Transverse colon (tissue), 4 donors: ENCODE measurements at regions not wholly inside any gene's neighbourhood (a gene's known extent, or its start where the extent isn't known, plus 50 kb on each side); places are given as distances from the start of the nearest gene placed in this dataset.

Experiments used
- CTCF ChIP-seq, 5 experiments: fragments of 200-600 bp in 3 of 5; fragments of 450-650 bp in 2 of 5; sonication (generic) in 3 of 5; IDR thresholded peaks; 1 replicate in 2 of 5; 2 replicates in 3 of 5; pipeline ENCODE4 v1.5.1; 2016 to 2017; ENCODE audit warnings: antibody characterized with exemption in 5 of 5, inconsistent platforms in 3 of 5, mild to moderate bottlenecking in 2 of 5, moderate library complexity in 1 of 5
- EP300 ChIP-seq: sonication (generic); formaldehyde crosslinking; IDR thresholded peaks from one replicate; pipeline ENCODE4 v1.6.1; 2017; ENCODE audit warnings: antibody characterized with exemption, low read depth
- POLR2AphosphoS5 ChIP-seq, 3 donors: sonication (generic); formaldehyde crosslinking; IDR thresholded peaks; one replicate each; pipeline ENCODE4 v1.6.1; 2016; ENCODE audit warnings: antibody characterized with exemption in 3 of 3

GRCh38 chr4:72945719-72946336 is 123.7 kb downstream of the COX18 start:
- no peak for TF ChIP-seq POLR2AphosphoS5 (IDR thresholded peaks at IDR 0.05)
- TF ChIP-seq CTCF (IDR thresholded peaks at IDR 0.05): no peak
- TF ChIP-seq EP300: no peak
